ENCODE measurements at regions not wholly inside any gene's neighbourhood (a gene's known extent, or its start where the extent isn't known, plus 50 kb on each side); places are given as distances from the start of the nearest gene placed in this dataset.

GRCh38 chr20:58010666-58011065 is 217.8 kb downstream of the ANKRD60 start:
- TF ChIP-seq POLR2A (IDR thresholded peaks at IDR 0.05; ENCODE audit: low read depth, low read length) (no peak), CTCF (IDR thresholded peaks at IDR 0.05; ENCODE audit: extremely low read depth in 1 of 2, insufficient read depth in 1 of 2, low read depth in 1 of 2, low read length in 2 of 2) (no peak), JUN (IDR thresholded peaks at IDR 0.05; ENCODE audit: borderline replicate concordance, insufficient read depth, insufficient read length, low read depth) (no peak)
